GM23338 (cell line): ENCODE measurements at regions not wholly inside any gene's neighbourhood (a gene's known extent, or its start where the extent isn't known, plus 50 kb on each side); places are given as distances from the start of the nearest gene placed in this dataset.

ENCODE experiments used
- ATAC-seq: fragments of 200-7000 bp; cut with Tn5 transposase; 3 replicates; pipeline ENCODE4 v1.9.1; 2020
- DNase-seq: peaks from one replicate; pipeline ENCODE4 v3.0.0-alpha.2; 2015; ENCODE audit warnings: low spot score
- H2AFZ ChIP-seq: fragments of 200-600 bp; sonication (generic); 2 replicates; pipeline ENCODE4 v1.8.0; 2016; ENCODE audit warnings: antibody characterized with exemption, mild to moderate bottlenecking, moderate library complexity
- H3F3A ChIP-seq: fragments of 200-600 bp; sonication (generic); replicated peaks from 2 replicates; pipeline ENCODE4 v1.8.0; 2017; ENCODE audit warnings: antibody characterized with exemption, mixed run types, low read depth
- H3K27ac ChIP-seq: fragments of 200-600 bp; sonication (generic); 2 replicates; pipeline ENCODE4 v1.6.1; 2016; ENCODE audit warnings: low read depth
- H3K27me3 ChIP-seq: fragments of 200-600 bp; sonication (generic); 2 replicates; pipeline ENCODE4 v1.8.0; 2016; ENCODE audit warnings: mild to moderate bottlenecking, mixed run types, moderate library complexity; ENCODE audit not compliant: insufficient read depth
- H3K36me3 ChIP-seq: fragments of 200-600 bp; sonication (generic); 2 replicates; pipeline ENCODE4 v1.8.0; 2016; ENCODE audit warnings: mild to moderate bottlenecking; ENCODE audit not compliant: insufficient read depth
- H3K4me1 ChIP-seq: fragments of 200-600 bp; sonication (generic); 2 replicates; pipeline ENCODE4 v1.8.0; 2016; ENCODE audit warnings: mild to moderate bottlenecking, moderate library complexity; ENCODE audit not compliant: insufficient read depth
- H3K4me2 ChIP-seq: fragments of 200-600 bp; sonication (generic); 2 replicates; pipeline ENCODE4 v1.7.1; 2017; ENCODE audit warnings: mixed run types
- H3K4me3 ChIP-seq: fragments of 200-600 bp; sonication (generic); 2 replicates; pipeline ENCODE4 v1.6.1; 2016; ENCODE audit warnings: mixed run types
- H3K79me2 ChIP-seq: fragments of 200-600 bp; sonication (generic); replicated peaks from 2 replicates; pipeline ENCODE4 v1.8.0; 2017; ENCODE audit warnings: mild to moderate bottlenecking; ENCODE audit not compliant: insufficient read depth
- H3K9me2 ChIP-seq: fragments of 200-600 bp; sonication (generic); 2 replicates; pipeline ENCODE4 v1.8.0; 2017; ENCODE audit not compliant: insufficient read depth
- H4K20me1 ChIP-seq: fragments of 200-600 bp; sonication (generic); replicated peaks from 2 replicates; pipeline ENCODE4 v1.8.0; 2017; ENCODE audit warnings: mild to moderate bottlenecking; ENCODE audit not compliant: insufficient read depth
- H3K27ac Mint-ChIP-seq: 2 replicates; pipeline ENCODE4 v1.8.0; 2020; ENCODE audit warnings: inconsistent platforms, mild to moderate bottlenecking, moderate library complexity, mixed read lengths
- H3K27me3 Mint-ChIP-seq: 3 replicates; pipeline ENCODE4 v1.8.0; 2022; ENCODE audit warnings: low read depth, mild to moderate bottlenecking, moderate library complexity, mixed read lengths, inconsistent platforms; ENCODE audit not compliant: insufficient read depth, poor library complexity
- H3K36me3 Mint-ChIP-seq: 3 replicates; pipeline ENCODE4 v1.8.0; 2021; ENCODE audit warnings: low read depth, mild to moderate bottlenecking, inconsistent platforms, moderate library complexity, mixed read lengths
- H3K4me1 Mint-ChIP-seq: 3 replicates; pipeline ENCODE4 v1.8.0; 2020; ENCODE audit warnings: mild to moderate bottlenecking, inconsistent platforms, mixed read lengths
- H3K4me3 Mint-ChIP-seq: 3 replicates; pipeline ENCODE4 v1.8.0; 2021; ENCODE audit warnings: moderate library complexity, mild to moderate bottlenecking, inconsistent platforms, mixed read lengths
- H3K9me3 Mint-ChIP-seq: 3 replicates; pipeline ENCODE4 v1.8.0; 2020; ENCODE audit warnings: moderate library complexity, mild to moderate bottlenecking, inconsistent platforms, mixed read lengths
- CREB1 ChIP-seq: fragments of 250-450 bp; sonication (Bioruptor Pico); IDR thresholded peaks from 2 replicates; pipeline ENCODE4 v1.5.0; 2020; ENCODE audit warnings: low read depth, mild to moderate bottlenecking, moderate library complexity
- CTCF ChIP-seq, 2 experiments: fragments of 200-600 bp in 1 of 2; sonication (generic) in 1 of 2; conservative IDR thresholded peaks; 2 replicates each; pipeline versions ENCODE4 v1.5.1 to v1.6.1; 2016 to 2017; ENCODE audit warnings: antibody characterized with exemption in 2 of 2, low read depth in 2 of 2, mild to moderate bottlenecking in 2 of 2, moderate library complexity in 1 of 2
- ETS1 ChIP-seq: IDR thresholded peaks from 2 replicates; pipeline ENCODE4 v1.6.1; 2016; ENCODE audit warnings: antibody characterized with exemption
- EZH2 ChIP-seq: fragments of 200-600 bp; sonication (generic); IDR thresholded peaks from one replicate; pipeline ENCODE4 v1.8.0; 2017; ENCODE audit warnings: antibody characterized with exemption, mild to moderate bottlenecking, low read depth; ENCODE audit not compliant: unreplicated experiment
- JUNB ChIP-seq: IDR thresholded peaks from one replicate; pipeline ENCODE4 v1.6.1; 2016; ENCODE audit warnings: antibody characterized with exemption; ENCODE audit not compliant: unreplicated experiment
- NANOG ChIP-seq: IDR thresholded peaks from 2 replicates; pipeline ENCODE4 v1.6.1; 2016; ENCODE audit warnings: antibody characterized with exemption, borderline replicate concordance
- POLR2AphosphoS5 ChIP-seq: IDR thresholded peaks from 2 replicates; pipeline ENCODE4 v1.6.1; 2016; ENCODE audit warnings: antibody characterized with exemption, low read depth
- ZNF114 ChIP-seq: fragments of 250-450 bp; sonication (Bioruptor Pico); IDR thresholded peaks from 2 replicates; pipeline ENCODE4 v1.5.0; 2020; ENCODE audit warnings: mild to moderate bottlenecking, moderate library complexity
- TF ChIP-seq, protein P1 (sequence below): IDR thresholded peaks from one replicate; pipeline ENCODE4 v1.6.1; 2018; ENCODE audit warnings: antibody characterized with exemption; ENCODE audit not compliant: unreplicated experiment

DNA sequence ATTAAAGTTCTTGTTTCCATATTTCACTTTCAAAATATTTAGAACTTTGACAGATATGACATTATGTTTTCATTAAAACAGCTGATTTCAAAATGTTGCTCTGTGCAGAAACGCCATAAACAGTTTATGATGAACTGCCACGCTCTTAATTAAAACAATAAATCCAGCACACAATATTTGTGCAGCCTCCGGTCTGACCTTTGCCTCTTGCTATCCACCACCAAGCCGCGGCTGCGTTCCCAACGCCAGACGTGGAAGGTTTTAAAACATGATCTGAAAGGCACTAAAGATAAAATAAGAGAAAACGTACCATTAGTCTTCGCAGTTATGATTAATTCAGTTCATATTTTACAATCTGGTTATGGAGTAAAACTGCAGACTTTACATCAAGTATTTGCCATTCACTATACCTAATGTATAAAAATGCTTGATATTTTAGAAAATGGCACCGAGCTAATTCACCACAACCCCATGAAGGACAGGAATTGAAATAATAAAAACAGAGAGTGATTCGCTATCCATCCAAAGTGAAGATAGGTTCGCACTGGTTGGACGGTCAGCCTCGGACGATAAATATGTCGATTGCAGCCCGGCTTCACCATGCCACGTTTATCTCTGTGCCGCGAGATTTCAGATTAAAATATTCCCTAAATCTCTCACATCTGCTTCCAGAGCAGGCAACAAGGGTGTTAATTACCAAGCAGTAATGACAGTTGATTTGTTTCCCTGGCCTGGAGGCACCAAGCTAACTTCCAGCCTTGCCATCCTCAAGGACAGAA is 103.3 kb upstream of the ZNF507 start:
- Mint-ChIP-seq H3K9me3 (no peaks in the 10 kb centered on the region; the same call in 2 of the 3 replicates), H3K27me3 (no peaks in the 10 kb centered on the region), H3K4me1 (no peaks in the 10 kb centered on the region), H3K27ac (no peak overlapping the region), H3K36me3 (no peaks in the 10 kb centered on the region), H3K4me3 (no peak overlapping the region)
- no peaks in the 10 kb centered on the region for H3F3A ChIP-seq
- ATAC-seq (no peak), DNase-seq (no peak)
- no peaks in the 10 kb centered on the region for H3K79me2 ChIP-seq
- no peak overlapping the region for H3K27ac ChIP-seq
- H2AFZ ChIP-seq = no peak overlapping the region
- H3K9me2 ChIP-seq = 0 out of 2 replicates have a peak, but pooled peaks cover 3% of the 10 kb centered on the region
- no peak overlapping the region for H3K4me3 ChIP-seq
- H3K36me3 ChIP-seq = no peaks in the 10 kb centered on the region
- H3K4me2 ChIP-seq = no peak overlapping the region
- no peaks in the 10 kb centered on the region for H3K4me1 ChIP-seq
- TF ChIP-seq, protein P1, sequence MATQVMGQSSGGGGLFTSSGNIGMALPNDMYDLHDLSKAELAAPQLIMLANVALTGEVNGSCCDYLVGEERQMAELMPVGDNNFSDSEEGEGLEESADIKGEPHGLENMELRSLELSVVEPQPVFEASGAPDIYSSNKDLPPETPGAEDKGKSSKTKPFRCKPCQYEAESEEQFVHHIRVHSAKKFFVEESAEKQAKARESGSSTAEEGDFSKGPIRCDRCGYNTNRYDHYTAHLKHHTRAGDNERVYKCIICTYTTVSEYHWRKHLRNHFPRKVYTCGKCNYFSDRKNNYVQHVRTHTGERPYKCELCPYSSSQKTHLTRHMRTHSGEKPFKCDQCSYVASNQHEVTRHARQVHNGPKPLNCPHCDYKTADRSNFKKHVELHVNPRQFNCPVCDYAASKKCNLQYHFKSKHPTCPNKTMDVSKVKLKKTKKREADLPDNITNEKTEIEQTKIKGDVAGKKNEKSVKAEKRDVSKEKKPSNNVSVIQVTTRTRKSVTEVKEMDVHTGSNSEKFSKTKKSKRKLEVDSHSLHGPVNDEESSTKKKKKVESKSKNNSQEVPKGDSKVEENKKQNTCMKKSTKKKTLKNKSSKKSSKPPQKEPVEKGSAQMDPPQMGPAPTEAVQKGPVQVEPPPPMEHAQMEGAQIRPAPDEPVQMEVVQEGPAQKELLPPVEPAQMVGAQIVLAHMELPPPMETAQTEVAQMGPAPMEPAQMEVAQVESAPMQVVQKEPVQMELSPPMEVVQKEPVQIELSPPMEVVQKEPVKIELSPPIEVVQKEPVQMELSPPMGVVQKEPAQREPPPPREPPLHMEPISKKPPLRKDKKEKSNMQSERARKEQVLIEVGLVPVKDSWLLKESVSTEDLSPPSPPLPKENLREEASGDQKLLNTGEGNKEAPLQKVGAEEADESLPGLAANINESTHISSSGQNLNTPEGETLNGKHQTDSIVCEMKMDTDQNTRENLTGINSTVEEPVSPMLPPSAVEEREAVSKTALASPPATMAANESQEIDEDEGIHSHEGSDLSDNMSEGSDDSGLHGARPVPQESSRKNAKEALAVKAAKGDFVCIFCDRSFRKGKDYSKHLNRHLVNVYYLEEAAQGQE = no peak
- TF ChIP-seq CREB1 (CRISPR knock-in tag) (no peak), EZH2 (no peak), ZNF114 (CRISPR knock-in tag) (no peak), CTCF (conservative IDR thresholded peaks at IDR 0.05; ENCODE audit: low read depth in 2 of 2) (no peak), JUNB (no peak), NANOG (no peak), POLR2AphosphoS5 (no peak)
- no peaks in the 10 kb centered on the region for H4K20me1 ChIP-seq
- H3K27me3 ChIP-seq = no peaks in the 10 kb centered on the region

DNA sequence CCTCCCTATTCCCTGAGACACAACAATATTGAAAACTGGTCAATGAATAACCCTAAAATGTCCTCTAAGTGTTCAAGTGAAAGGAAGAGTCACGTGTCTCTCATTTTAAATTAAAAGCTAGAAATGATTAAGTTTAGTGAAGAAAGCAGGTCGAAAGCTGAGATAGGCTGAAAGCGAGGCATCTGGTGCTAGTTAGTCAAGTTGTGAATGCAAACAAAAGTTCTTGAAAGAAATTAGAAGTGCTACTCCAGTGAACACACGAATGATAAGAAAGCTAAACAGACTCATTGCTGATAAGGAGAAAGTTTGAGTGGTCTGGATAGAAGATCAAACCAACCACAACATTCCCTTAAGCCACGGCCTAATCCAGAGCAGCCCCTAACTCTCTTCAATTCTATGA is 99.4 kb upstream of the ZNF507 start:
- ATAC-seq (no peak), DNase-seq (no peak)
- Histone ChIP-seq H3K9me2 (peaks cover 9% of the 10 kb centered on the region), H2AFZ (no peak overlapping the region), H3F3A (no peaks in the 10 kb centered on the region), H3K27ac (no peak overlapping the region), H3K36me3 (no peaks in the 10 kb centered on the region), H3K27me3 (no peaks in the 10 kb centered on the region), H3K4me3 (no peak overlapping the region), H3K4me2 (no peak overlapping the region), H3K79me2 (no peaks in the 10 kb centered on the region), H3K4me1 (no peaks in the 10 kb centered on the region), H4K20me1 (no peaks in the 10 kb centered on the region)
- H3K36me3 Mint-ChIP-seq = no peaks in the 10 kb centered on the region
- no peak overlapping the region for H3K4me3 Mint-ChIP-seq
- no peak overlapping the region for H3K27ac Mint-ChIP-seq
- H3K4me1 Mint-ChIP-seq = no peaks in the 10 kb centered on the region
- peaks cover 2% of the 10 kb centered on the region for H3K27me3 Mint-ChIP-seq
- H3K9me3 Mint-ChIP-seq = no peaks in the 10 kb centered on the region; the same call in 2 of the 3 replicates
- no peak for TF ChIP-seq ETS1
- TF ChIP-seq CTCF (conservative IDR thresholded peaks at IDR 0.05; ENCODE audit: low read depth in 2 of 2) = no peak
- no peak for TF ChIP-seq JUNB
